Stimulated activated CD4-positive, alpha-beta T cell treated with anti-CD3 and anti-CD28 coated beads, Interleukin-4, amount 100 ng/mL, for 1 hour (primary cell): ENCODE measurements at regions not wholly inside any gene's neighbourhood (a gene's known extent, or its start where the extent isn't known, plus 50 kb on each side); places are given as distances from the start of the nearest gene placed in this dataset.
"Not testable (repeated sequence)": the region's sequence is repeated elsewhere in the genome, so short reads cannot be mapped to it uniquely, and the experiment has no call there.

Experiments
- DNase-seq: peaks from one replicate; pipeline ENCODE4 v3.0.0-alpha.2; 2020

DNA sequence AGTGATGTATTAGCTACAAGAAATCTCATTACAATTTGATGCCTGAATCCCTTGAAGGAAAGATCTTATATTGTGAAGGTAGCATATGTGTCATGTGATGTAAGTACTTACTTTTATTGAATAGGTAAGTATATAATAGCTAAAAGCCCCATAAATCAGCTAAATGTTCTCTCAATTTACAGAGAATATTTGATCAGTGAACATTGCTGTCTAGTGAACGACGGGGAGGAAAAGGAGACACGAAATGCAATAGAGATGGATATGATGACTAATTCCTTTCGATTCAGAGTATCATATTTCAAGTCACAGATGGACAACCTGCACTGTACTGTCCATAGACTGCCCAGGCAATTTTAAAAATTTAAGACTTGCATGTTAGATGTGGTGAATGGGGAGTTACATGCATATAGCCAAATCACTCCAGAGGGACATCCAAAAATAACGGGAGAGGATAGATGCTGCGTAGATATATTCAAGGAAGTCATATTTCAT lies 462.1 kb upstream of the CDIN1 start:
- DNase-seq: no peak

DNA sequence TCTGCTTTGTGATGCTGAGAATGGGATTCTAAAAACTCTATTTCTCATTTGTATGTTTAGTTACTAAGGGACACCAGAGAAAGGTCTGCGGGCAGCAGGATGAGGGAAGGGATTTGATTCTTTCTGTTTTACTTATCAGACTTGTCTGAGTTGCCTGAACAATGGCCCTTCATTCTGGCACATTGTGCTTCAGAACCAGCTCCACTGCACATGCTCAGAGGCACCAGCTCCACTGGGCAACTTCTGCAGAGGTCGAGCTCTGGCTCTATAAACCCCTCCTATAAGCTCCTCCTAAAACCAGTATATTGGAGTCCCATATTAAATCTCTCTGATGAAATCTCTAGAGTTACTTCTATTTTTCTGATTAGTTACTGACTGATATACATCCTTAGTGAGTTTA lies 453.2 kb upstream of the CDIN1 start:
- no peak for DNase-seq

DNA sequence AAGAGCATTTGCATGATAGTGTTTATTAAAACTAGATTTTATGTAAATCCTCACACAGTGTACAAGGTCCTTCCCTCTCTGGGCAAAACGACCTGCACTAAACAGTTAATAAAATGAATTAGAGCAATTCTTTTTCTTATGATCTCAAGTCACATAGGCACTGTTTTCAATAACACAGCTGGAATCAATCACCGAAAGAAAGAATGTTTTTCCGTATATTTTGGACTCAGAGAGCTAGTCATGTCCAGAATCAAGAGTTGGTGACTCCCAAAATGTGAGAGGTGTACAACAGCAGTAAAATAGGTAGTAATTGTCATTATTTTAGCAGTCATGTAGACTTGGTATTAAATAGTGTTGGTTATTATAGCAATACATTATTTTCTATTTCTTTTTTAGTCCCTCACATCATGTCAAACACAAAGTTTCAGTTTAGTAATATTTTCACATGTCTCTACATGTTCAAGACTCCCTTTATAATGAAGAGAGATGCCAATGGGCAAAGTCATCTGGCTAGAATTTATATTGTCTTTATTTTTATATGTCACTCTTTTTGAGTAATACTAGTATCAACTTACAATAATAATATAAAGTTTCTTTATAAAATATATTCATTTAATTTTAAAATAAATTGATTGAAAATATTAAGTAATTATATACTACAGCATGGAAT lies 448.6 kb upstream of the CDIN1 start:
- no peak for DNase-seq

DNA sequence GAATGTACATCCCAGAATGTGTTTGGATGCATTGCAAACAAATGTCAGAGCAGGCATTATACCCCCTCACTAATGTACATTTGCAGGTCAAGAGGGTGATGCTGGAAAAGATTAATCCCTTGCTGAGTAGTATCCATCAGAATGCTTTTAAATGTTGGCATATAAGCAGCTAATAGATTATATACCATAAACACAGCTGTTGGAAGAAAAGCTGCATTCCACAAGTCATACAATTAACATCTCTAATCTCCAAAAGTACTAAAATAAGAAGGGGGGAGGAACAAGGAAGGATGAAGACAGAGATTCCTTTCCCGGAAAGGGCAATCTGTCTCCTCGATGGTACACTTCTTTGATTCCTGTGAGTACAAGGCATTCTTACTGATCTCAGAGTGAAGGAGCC lies 445.7 kb upstream of the CDIN1 start:
- DNase-seq: no peak

DNA sequence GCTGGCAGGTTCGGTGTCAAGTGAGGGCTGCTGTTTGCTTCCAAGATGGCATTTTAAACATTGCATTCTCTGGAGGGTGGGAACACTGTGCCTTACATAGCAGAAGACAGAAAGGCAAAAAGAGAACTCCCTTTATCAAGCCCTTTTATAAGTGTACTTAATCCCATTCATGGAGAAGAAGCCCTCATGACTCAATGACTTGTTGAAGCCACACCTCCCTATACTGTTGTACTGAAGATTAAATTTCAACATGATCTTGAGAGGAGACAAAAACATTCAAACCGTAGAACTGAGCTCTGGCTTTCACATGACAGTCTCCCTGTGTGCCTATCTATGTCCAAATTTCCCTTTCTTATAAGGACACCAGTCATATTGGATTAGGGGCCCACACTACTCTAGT lies 443.4 kb upstream of the CDIN1 start:
- DNase-seq: no peak

DNA sequence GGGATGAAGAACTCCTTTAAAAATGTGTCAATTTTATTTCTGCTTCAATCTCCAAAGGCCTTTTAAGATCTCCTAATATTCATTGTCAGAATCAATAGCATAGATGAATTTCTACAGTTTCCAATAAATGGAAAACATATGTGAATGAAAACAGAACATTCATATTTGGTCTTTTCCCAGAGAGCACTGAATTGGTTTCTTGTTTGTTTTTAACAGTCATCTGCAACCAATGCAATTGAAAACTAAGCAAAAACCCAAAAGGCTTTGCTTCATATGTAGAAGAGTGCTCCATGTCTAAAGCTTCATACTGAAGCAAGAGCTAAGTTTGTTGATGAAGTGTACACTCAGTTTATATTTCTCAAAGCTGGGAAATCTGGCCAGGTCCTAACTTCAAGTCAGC lies 426.5 kb upstream of the CDIN1 start:
- DNase-seq: no peak

DNA sequence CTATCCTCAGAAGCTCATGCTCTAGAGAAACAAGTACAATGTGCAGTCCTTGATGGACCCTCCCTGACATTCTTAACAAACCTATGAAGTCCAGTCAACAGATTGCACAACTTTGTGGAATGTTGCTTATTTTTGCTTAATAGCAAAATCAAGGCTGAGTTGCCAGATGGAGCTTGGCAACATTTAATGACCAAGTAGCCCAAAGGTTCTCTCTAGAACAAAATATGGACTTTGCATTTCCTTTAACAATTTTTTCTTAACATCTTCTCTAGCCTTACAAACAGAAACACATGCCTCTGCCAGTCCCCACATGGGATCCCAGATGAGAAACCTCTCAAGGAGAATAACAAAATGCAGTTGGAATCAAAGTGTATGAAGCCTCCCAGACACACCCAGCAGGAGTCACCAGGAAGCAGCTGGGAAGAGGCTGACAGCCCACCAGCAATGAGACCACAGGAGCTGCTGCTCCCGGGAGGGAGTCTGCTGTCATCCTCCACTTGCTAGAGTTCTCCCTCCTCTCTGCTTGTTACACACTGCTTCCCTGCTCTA lies 422.5 kb upstream of the CDIN1 start:
- peak; percentile 1 for DNase-seq

DNA sequence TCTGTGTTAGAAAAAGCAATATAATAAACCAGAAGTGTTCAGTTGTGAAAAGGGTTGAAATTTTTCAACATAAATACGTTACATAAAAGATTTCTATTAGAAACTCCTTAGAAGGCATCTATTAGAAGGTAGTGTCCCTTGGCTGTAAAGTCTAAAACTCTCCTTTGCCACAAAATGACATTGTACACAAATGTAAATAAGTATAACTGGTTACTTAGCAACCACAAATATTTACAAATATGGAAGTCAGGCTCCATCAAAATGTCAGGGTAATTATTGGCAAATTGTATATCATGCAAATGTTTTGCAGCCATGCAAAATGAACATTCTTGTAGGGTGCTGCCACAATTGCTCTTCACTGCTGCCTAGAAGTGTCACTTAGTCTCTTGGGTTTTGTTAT lies 419.1 kb upstream of the CDIN1 start:
- DNase-seq: no peak

DNA sequence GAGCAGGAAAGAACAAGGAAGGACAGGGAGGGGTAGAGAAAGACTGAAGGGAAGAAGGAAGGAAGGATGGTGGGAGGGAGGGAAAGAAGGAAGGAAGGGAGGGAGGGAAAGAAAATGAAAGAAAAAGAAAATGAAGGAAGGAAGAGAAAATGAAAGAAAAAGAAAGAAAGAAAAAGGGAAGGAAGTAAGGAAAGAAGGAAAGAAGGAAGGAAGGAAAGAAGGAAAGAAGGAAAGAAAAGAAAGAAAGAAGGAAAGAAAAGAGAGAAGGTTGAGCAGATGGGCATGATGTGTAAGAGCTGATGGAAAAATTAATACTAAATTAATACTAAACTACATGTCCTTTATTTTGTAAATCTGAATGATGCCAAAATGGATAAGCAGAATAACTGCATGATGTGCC lies 418.3 kb upstream of the CDIN1 start:
- no peak for DNase-seq

DNA sequence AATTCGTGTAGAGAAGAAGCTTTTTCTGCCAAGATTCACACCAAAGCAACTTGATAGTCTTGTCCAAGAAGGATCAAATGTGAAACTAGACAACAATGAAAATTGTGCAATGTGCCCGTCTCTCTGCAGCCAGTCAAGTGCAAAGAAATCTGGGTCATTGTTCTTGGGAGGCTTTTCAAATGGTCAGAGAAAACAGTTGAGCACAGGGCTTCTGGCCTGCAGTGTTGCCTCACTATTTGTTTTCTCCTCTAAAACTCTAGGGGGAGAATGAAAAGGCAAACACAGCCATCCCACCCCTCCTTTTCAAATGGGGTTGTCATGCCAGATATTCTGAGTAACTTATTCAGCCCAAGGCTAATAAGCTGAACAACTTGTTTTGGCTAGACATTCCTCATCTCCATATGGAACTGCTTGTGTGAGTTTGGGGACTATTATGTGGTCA lies 417.6 kb upstream of the CDIN1 start:
- DNase-seq: no peak

DNA sequence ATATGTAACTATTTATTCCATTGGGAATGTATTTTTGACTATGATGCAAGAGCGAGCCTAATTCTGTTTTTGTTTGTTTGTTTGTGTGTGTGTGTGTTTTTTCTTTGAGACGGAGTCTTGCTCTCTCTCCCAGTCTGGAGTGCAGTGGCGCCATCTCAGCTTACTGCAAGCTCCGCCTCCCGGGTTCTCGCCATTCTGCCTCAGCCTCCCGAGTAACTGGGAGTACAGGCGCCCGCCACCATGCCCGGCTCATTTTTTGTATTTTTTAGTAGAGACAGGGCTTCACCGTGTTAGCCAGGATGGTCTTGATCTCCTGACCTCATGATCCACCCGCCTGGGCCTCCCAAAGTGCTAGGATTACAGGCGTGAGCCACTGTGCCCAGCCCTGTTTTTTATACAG lies 415.4 kb upstream of the CDIN1 start:
- DNase-seq: not testable (repeated sequence)

DNA sequence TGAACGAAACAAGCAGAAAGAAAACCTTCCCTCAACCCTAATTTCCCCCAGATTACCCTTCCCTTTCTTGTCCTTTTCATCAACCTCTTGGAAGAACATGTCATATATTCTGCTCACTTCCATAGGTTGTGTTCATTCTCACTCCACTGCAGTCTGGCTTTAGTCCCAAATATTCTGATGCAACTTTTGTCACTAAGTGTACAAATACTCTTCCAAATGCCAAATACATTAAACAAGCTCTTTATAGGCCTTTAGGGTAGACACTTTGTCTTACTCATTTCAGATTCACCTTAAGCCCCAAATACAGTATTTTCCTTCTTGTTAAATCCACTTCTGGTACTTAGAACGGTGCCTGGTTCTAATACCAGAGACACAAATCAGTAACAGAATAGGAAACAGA lies 406.5 kb upstream of the CDIN1 start:
- no peak for DNase-seq

DNA sequence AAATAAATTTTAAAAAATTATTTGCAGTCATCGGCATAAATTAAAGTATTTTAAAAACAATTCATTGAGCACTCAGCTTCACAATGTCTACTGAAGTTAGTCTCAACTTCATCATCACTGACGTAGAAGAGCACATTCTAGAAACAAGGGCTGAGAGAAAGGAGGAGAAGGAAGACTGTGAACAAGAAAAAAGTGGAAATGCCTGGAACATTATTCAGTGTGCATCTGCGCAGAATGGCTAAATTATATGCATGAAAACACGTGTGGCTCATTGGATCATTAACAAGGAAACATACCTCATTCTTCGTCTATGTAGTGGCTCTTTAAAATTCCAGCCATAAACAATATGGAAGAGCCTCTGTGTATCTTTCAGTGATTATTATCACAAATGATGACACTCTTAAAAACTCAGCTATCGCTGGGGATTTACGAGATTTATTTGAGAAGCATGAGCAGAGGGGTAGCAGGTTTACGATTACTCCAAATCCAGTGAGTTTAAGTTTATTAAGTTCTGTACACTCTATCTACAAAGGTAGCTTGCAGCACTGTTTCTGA lies 404.2 kb upstream of the CDIN1 start:
- DNase-seq: no peak

DNA sequence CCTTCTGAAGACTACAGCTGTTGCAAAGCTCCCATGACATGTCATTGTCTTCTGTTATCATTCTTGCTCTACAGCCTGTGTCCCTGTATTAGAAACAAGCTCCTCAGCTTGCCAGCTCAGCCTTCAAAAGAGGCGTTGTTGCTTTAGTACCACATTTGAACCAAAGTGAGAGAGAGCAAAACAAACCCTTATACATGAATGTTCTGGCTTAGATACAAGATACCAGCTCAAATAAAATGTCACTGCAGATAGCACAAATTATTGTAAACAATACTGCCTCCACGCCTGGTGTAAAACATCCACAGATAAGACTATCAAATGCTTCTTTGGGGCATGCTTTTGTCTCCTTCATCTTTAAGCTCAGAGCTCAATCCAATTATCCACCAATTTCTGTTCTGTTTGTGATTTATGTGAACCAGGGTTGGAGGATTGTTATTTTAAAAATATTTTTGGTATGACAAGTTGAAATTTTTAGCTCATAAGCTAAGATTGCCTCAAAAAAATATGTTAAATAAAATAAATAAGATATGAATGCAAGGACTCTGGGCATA lies 403.6 kb upstream of the CDIN1 start:
- DNase-seq: no peak

DNA sequence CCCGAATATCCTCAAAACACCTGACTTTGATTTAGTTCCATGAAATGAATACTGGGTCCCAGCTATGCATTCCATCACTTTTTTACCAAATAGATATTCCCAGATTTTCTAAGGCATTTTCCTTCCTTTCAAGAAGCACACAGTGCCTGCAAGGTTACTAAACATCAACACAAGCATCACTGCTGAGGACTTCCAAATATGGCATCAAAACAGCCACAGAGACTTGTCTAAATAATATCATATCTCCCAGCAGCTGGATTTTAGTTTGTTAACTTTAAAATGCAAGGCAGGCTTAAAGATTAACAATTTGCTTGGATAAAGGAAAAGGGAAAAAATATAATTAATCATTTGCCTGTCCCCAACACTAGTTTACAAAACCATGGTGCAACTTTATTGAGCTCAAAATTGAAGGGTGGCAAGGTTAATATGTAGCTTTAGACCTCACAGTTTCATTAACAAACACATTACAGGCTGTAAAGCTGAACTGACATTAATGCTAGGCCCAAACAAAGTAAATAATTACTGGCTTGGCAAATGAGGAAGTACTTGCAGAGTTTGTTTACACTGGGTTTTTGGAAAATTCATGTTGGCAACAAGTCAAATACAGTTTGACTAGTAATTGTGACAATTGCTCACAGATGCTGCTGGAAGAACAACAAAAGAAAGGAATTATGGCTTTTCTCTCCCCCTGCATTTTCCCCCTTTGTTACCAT lies 401.7 kb upstream of the CDIN1 start:
- no peak for DNase-seq

DNA sequence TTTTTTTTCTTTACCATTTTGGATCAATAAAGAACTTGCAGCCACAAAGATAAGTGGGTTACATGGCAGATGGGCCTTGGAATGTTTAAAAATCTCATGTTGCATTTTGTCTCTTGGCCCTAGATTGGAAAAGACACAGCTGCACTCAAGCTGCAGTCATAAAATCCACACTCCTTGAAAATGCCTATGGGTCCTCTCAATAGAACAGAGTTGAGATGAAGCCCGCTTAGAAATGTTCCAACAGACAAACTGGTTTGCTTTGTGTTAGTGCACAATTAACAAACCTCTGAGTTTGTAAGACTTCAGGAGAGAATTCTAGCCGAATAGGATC lies 401.2 kb upstream of the CDIN1 start:
- DNase-seq: no peak

DNA sequence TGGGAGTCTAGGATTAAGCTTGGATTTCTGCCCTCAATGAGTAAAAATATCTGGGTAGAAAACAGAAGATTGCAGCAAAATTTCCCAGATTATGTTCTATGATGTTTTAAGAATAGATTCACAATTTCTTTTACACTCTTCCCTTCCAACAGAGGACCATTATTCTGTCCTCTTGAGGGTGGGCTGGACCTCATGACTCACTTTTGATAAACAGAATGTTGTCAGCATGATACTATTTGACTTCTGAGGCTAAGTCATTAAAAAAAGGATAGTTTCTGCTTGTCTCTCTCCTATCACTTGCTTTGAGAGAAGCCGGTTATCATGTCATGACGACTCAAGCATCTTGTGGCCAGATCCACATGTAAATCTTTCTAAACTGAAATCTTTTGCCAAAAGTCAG lies 396.2 kb upstream of the CDIN1 start:
- DNase-seq: no peak

DNA sequence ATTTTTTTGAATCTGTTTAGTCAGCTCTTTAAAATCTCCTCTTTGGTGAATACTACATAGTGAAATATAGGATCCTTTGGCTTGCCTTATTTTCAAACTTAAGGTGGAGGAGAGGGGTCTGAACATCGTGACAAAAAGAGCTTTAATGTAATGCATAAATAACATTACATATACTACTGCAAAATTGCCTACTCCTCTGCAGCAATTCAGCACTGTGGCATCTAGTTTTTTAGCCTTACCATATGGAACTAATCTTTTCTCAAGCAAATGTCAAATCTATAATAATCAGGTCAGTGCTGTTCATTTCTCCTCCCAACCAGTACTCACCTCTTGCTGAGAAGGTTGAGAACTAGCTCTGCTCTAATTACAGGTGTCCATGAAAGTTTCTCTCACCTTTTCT lies 394.0 kb upstream of the CDIN1 start:
- no peak for DNase-seq

DNA sequence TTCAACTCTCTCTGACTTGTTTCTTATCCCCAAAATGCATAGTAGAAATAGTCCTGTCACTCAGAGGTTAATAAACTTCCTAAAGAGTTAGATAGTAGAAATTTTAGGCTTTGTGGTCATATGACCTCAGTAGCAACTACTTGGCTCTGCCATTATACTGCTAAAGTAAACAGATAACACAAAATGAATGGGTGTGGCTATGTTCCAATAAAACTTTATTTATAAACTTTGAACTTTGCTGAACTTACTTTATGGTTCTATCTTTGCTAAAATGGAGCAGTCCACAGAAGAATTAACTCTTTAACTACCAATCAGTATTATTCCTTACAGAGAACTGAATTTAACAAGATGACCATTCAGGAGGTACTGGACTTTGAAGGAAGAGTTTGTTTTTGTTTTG lies 393.6 kb upstream of the CDIN1 start:
- DNase-seq: no peak

DNA sequence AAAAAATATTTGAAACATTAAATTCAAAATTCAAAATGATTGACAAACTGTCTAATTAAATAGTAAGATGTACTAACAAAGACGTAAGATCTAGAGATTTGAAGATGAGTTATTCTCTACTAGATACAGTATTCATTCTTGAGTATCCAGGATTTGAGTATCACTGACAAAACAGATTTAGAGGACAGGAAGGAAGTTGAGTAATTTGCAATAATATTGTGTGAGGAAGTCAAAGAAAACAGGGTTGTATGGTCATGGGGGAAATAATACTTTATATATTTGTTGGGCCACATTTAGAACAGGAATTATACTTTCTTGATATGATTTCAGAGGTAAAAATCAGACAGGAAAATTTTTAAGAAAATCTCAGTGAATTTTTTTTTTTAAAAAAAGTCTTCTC lies 393.1 kb upstream of the CDIN1 start:
- no peak for DNase-seq

DNA sequence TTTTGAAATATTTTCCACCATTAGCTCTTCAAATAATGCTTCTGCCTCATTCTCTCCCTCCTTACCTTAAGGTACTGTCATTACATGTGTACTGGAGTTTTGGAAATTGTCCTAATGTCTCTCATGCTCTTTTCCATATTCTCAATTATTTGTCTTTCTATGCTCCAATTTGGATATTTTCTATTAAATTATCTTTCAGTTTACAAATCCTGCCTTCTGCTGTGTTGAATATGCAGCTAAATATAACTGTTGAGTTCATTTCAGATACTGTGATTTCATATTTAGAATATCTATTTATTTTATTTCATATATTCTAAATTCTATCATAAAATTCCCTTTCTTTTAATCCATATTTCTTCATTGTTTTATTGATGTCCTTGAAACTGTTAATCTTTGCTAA lies 388.0 kb upstream of the CDIN1 start:
- no peak for DNase-seq

DNA sequence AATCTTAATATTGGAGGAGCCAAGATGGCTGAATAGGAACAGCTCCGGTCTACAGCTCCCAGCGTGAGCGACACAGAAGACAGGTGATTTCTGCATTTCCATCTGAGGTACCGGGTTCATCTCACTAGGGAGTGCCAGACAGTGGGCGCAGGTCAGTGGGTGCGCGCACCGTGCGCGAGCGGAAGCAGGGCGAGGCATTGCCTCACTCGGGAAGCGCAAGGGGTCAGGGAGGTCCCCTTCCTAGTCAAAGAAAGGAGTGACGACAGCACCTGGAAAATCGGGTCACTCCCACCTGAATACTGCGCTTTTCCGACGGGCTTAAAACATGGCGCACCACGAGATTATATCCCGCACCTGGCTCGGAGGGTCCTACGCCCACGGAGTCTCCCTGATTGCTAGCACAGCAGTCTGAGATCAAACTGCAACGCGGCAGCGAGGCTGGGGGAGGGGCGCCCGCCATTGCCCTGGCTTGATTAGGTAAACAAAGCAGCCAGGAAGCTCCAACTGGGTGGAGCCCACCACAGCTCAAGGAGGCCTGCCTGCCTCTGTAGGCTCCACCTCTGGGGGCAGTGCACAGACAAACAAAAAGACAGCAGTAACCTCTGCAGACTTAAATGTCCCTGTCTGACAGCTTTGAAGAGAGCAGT lies 383.9 kb upstream of the CDIN1 start:
- DNase-seq: not testable (repeated sequence)

DNA sequence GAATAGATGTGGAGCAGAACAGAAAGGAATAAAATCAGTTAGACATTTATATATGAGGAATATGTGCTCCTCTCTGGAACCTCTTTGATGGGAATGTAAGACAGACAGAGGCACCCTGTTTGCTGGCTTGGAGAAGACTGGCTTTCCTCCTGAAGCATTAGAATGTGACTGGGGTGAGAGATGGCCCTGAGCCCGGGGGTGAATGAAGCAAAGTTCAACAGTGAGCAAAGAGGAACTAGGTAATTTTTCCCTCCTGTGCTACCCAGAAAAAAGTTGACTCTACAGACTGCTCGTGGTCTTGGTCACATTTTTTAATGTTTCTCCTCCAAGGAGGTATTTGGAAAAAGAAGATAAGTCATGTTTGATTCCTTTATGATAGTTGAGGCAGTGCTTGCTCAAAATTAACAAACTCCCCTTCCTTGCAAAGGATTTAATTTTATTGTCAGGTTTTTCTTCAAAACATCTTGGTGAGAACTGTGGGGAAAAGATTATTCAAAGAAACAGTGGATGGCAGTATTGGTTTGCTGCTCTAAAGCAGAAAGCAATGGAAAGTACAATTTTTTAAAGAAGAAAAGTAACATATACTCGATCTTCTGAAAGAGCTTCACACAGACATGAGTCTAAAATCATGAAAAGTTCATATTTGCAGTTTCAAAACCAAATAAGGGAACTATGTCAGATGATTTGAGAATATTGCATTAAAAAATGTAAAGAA lies 370.4 kb upstream of the CDIN1 start:
- DNase-seq: no peak
